Stomach smooth muscle (tissue), 2 donors: ENCODE measurements at regions not wholly inside any gene's neighbourhood (a gene's known extent, or its start where the extent isn't known, plus 50 kb on each side); places are given as distances from the start of the nearest gene placed in this dataset.

Source experiments
- H3K27ac ChIP-seq: one replicate; pipeline ENCODE4 v1.7.0; 2013; ENCODE audit warnings: mild to moderate bottlenecking, low read length, inconsistent platforms
- H3K27me3 ChIP-seq, 2 donors: one replicate each; pipeline ENCODE4 v1.7.0; 2013; ENCODE audit warnings: low read length in 2 of 2; ENCODE audit not compliant: insufficient read depth in 2 of 2, control insufficient read depth in 1 of 2
- H3K36me3 ChIP-seq, 2 donors: one replicate each; pipeline ENCODE4 v1.7.0; 2013; ENCODE audit warnings: low read length in 2 of 2; ENCODE audit not compliant: control insufficient read depth in 2 of 2, insufficient read depth in 2 of 2
- H3K4me1 ChIP-seq: one replicate; pipeline ENCODE4 v1.7.0; 2013; ENCODE audit warnings: low read length; ENCODE audit not compliant: control insufficient read depth, insufficient read depth
- H3K4me3 ChIP-seq, 2 donors: one replicate each; pipeline ENCODE4 v1.7.0; 2013; ENCODE audit warnings: low read length in 2 of 2
- H3K9ac ChIP-seq, 2 donors: one replicate each; pipeline ENCODE4 v1.7.0; 2013; ENCODE audit warnings: low read length in 2 of 2, mild to moderate bottlenecking in 1 of 2
- H3K9me3 ChIP-seq, 2 donors: one replicate each; pipeline ENCODE4 v1.7.0; 2013; ENCODE audit warnings: low read length in 2 of 2; ENCODE audit not compliant: control insufficient read depth in 2 of 2
- donor health status: healthy.
- donor health status: Pancreatic carcinoma.

GRCh38 chr2:16043192-16043591, 102.8 kb downstream of the MYCN start:
- Histone ChIP-seq H3K36me3 (no peaks in the 10 kb centered on the region), H3K9me3 (no peaks in the 10 kb centered on the region), H3K4me3 (no peak overlapping the region), H3K27me3 (peaks cover 0 to 9% of the 10 kb centered on the region in 2 donors), H3K27ac (no peak overlapping the region), H3K9ac (no peak overlapping the region), H3K4me1 (no peaks in the 10 kb centered on the region)

- Histone ChIP-seq H3K4me3 (no peak overlapping the region), H3K9me3 (no peaks in the 10 kb centered on the region), H3K27me3 (peaks cover 0 to 9% of the 10 kb centered on the region in 2 donors), H3K4me1 (no peaks in the 10 kb centered on the region), H3K27ac (no peak overlapping the region), H3K9ac (no peak overlapping the region), H3K36me3 (no peaks in the 10 kb centered on the region)
Measured at GRCh38 chr2:16042201-16042700, 101.9 kb downstream of the MYCN start.

- Histone ChIP-seq H3K27ac (no peak overlapping the region), H3K9ac (no peak overlapping the region), H3K27me3 (peaks cover 0 to 9% of the 10 kb centered on the region in 2 donors), H3K9me3 (no peaks in the 10 kb centered on the region), H3K36me3 (no peaks in the 10 kb centered on the region), H3K4me1 (no peaks in the 10 kb centered on the region), H3K4me3 (no peak overlapping the region)
Measured at GRCh38 chr2:16040271-16041010, 100.1 kb downstream of the MYCN start.

- Histone ChIP-seq H3K9me3 (no peaks in the 10 kb centered on the region), H3K36me3 (no peaks in the 10 kb centered on the region), H3K9ac (no peak overlapping the region), H3K27ac (no peak overlapping the region), H3K4me1 (no peaks in the 10 kb centered on the region), H3K4me3 (no peak overlapping the region), H3K27me3 (peaks cover 0 to 9% of the 10 kb centered on the region in 2 donors)
Measured at GRCh38 chr2:16039823-16040222, 99.5 kb downstream of the MYCN start.

- H3K27ac ChIP-seq = no peak overlapping the region
- no peaks in the 10 kb centered on the region for H3K36me3 ChIP-seq
- no peaks in the 10 kb centered on the region for H3K9me3 ChIP-seq
- peaks cover 0 to 9% of the 10 kb centered on the region in 2 donors for H3K27me3 ChIP-seq
- H3K4me3 ChIP-seq = no peak overlapping the region
- H3K9ac ChIP-seq = no peak overlapping the region
- no peaks in the 10 kb centered on the region for H3K4me1 ChIP-seq
Measured at GRCh38 chr2:16039055-16039454, 98.7 kb downstream of the MYCN start.

GRCh38 chr2:16038621-16039020, 98.3 kb downstream of the MYCN start:
- no peak overlapping the region for H3K9ac ChIP-seq
- H3K27me3 ChIP-seq = peaks cover 0 to 9% of the 10 kb centered on the region in 2 donors
- H3K4me1 ChIP-seq = no peaks in the 10 kb centered on the region
- no peaks in the 10 kb centered on the region for H3K36me3 ChIP-seq
- no peaks in the 10 kb centered on the region for H3K9me3 ChIP-seq
- no peak overlapping the region for H3K27ac ChIP-seq
- H3K4me3 ChIP-seq = no peak overlapping the region

- no peaks in the 10 kb centered on the region for H3K36me3 ChIP-seq
- H3K9me3 ChIP-seq = no peaks in the 10 kb centered on the region
- peaks cover 0 to 9% of the 10 kb centered on the region in 2 donors for H3K27me3 ChIP-seq
- H3K27ac ChIP-seq = no peak overlapping the region
- H3K4me3 ChIP-seq = no peak overlapping the region
- H3K4me1 ChIP-seq = no peaks in the 10 kb centered on the region
- H3K9ac ChIP-seq = no peak overlapping the region
Measured at GRCh38 chr2:16037808-16038457, 97.6 kb downstream of the MYCN start.

- Histone ChIP-seq H3K4me1 (no peaks in the 10 kb centered on the region), H3K9me3 (no peaks in the 10 kb centered on the region), H3K4me3 (no peak overlapping the region), H3K27ac (no peak overlapping the region), H3K27me3 (peaks cover 0 to 9% of the 10 kb centered on the region in 2 donors), H3K9ac (no peak overlapping the region), H3K36me3 (no peaks in the 10 kb centered on the region)
Measured at GRCh38 chr2:16036951-16037350, 96.6 kb downstream of the MYCN start.

GRCh38 chr2:16035747-16036745, 95.7 kb downstream of the MYCN start:
- Histone ChIP-seq H3K9ac (no peak overlapping the region), H3K4me1 (no peaks in the 10 kb centered on the region), H3K9me3 (no peaks in the 10 kb centered on the region), H3K4me3 (no peak overlapping the region), H3K27ac (no peak overlapping the region), H3K36me3 (no peaks in the 10 kb centered on the region), H3K27me3 (peaks cover 0 to 11% of the 10 kb centered on the region in 2 donors)

GRCh38 chr2:16034975-16035746, 94.8 kb downstream of the MYCN start:
- H3K27ac ChIP-seq = no peak overlapping the region
- no peaks in the 10 kb centered on the region for H3K36me3 ChIP-seq
- H3K27me3 ChIP-seq = peaks cover 0 to 8% of the 10 kb centered on the region in 2 donors
- H3K9ac ChIP-seq = no peak overlapping the region
- H3K4me1 ChIP-seq = no peaks in the 10 kb centered on the region
- H3K9me3 ChIP-seq = no peaks in the 10 kb centered on the region
- no peak overlapping the region for H3K4me3 ChIP-seq
